Parathyroid adenoma (tissue), 2 donors: ENCODE measurements at regions not wholly inside any gene's neighbourhood (a gene's known extent, or its start where the extent isn't known, plus 50 kb on each side); places are given as distances from the start of the nearest gene placed in this dataset.

Source experiments
- H2AFZ ChIP-seq: fragments of 300-600 bp; sonication (generic); one replicate; pipeline ENCODE4 v1.7.0; 2017; ENCODE audit warnings: antibody characterized with exemption, mild to moderate bottlenecking
- H3K27ac ChIP-seq: fragments of 300-600 bp; sonication (generic); one replicate; pipeline ENCODE4 v1.7.0; 2017
- H3K27me3 ChIP-seq: fragments of 300-600 bp; sonication (generic); one replicate; pipeline ENCODE4 v1.7.0; 2017; ENCODE audit warnings: low read length; ENCODE audit not compliant: control insufficient read depth, insufficient read depth
- H3K36me3 ChIP-seq: fragments of 300-600 bp; sonication (generic); one replicate; pipeline ENCODE4 v1.7.0; 2017; ENCODE audit warnings: low read length; ENCODE audit not compliant: control insufficient read depth, insufficient read depth
- H3K4me1 ChIP-seq: fragments of 300-600 bp; sonication (generic); one replicate; pipeline ENCODE4 v1.7.0; 2017; ENCODE audit warnings: control low read depth
- H3K4me2 ChIP-seq: fragments of 300-600 bp; sonication (generic); one replicate; pipeline ENCODE4 v1.7.0; 2017; ENCODE audit warnings: low read length
- H3K4me3 ChIP-seq: fragments of 300-600 bp; sonication (generic); one replicate; pipeline ENCODE4 v1.7.0; 2017; ENCODE audit warnings: low read depth, low read length
- H3K79me2 ChIP-seq: fragments of 300-600 bp; sonication (generic); one replicate; pipeline ENCODE4 v1.7.0; 2017; ENCODE audit warnings: control low read depth
- H3K9ac ChIP-seq: fragments of 300-600 bp; sonication (generic); one replicate; pipeline ENCODE4 v1.7.0; 2017; ENCODE audit warnings: mild to moderate bottlenecking
- H3K9me3 ChIP-seq: fragments of 300-600 bp; sonication (generic); one replicate; pipeline ENCODE4 v1.7.0; 2017; ENCODE audit warnings: low read length; ENCODE audit not compliant: control insufficient read depth
- CTCF ChIP-seq: fragments of 300-600 bp; sonication (generic); IDR thresholded peaks from one replicate; pipeline ENCODE4 v1.7.0; 2017; ENCODE audit warnings: antibody characterized with exemption, mild to moderate bottlenecking
- donor health status: primary hyperparathyroidism.

GRCh38 chr18:54444319-54444914, 86.7 kb downstream of the C18orf54 start:
- no peaks in the 10 kb centered on the region for H3K36me3 ChIP-seq
- no peaks in the 10 kb centered on the region for H3K4me1 ChIP-seq
- no peaks in the 10 kb centered on the region for H3K79me2 ChIP-seq
- H3K9ac ChIP-seq, result no peak overlapping the region
- H3K27me3 ChIP-seq, result no peaks in the 10 kb centered on the region
- TF ChIP-seq CTCF, result peak; percentile 48
- H3K4me3 ChIP-seq, result no peak overlapping the region
- H3K9me3 ChIP-seq, result no peaks in the 10 kb centered on the region
- no peak overlapping the region for H3K4me2 ChIP-seq
- no peak overlapping the region for H3K27ac ChIP-seq
- H2AFZ ChIP-seq, result no peak overlapping the region

GRCh38 chr18:54453996-54454395, 96.3 kb downstream of the C18orf54 start:
- Histone ChIP-seq H2AFZ (no peak overlapping the region), H3K4me2 (no peak overlapping the region), H3K36me3 (no peaks in the 10 kb centered on the region), H3K4me3 (no peak overlapping the region), H3K27ac (no peak overlapping the region), H3K9ac (no peak overlapping the region), H3K9me3 (no peaks in the 10 kb centered on the region), H3K4me1 (no peaks in the 10 kb centered on the region), H3K79me2 (no peaks in the 10 kb centered on the region), H3K27me3 (no peaks in the 10 kb centered on the region)
- no peak for TF ChIP-seq CTCF

- no peak for TF ChIP-seq CTCF
- Histone ChIP-seq H3K79me2 (no peaks in the 10 kb centered on the region), H3K9me3 (no peaks in the 10 kb centered on the region), H2AFZ (no peak overlapping the region), H3K36me3 (no peaks in the 10 kb centered on the region), H3K4me3 (no peak overlapping the region), H3K27me3 (no peaks in the 10 kb centered on the region), H3K9ac (no peak overlapping the region), H3K27ac (no peak overlapping the region), H3K4me1 (no peaks in the 10 kb centered on the region), H3K4me2 (no peak overlapping the region)
These were observed 107.8 kb downstream of the C18orf54 start for GRCh38 chr18:54465502-54465901.

- no peak for TF ChIP-seq CTCF
- Histone ChIP-seq H3K27me3 (no peaks in the 10 kb centered on the region), H2AFZ (no peak overlapping the region), H3K9ac (no peak overlapping the region), H3K4me1 (no peaks in the 10 kb centered on the region), H3K4me3 (no peak overlapping the region), H3K27ac (no peak overlapping the region), H3K4me2 (no peak overlapping the region), H3K79me2 (no peaks in the 10 kb centered on the region), H3K9me3 (no peaks in the 10 kb centered on the region), H3K36me3 (no peaks in the 10 kb centered on the region)
These were observed 108.7 kb downstream of the C18orf54 start for GRCh38 chr18:54466248-54467005.

- H3K79me2 ChIP-seq, result no peaks in the 10 kb centered on the region
- H2AFZ ChIP-seq, result no peak overlapping the region
- no peak overlapping the region for H3K9ac ChIP-seq
- no peaks in the 10 kb centered on the region for H3K27me3 ChIP-seq
- H3K27ac ChIP-seq, result no peak overlapping the region
- no peak for TF ChIP-seq CTCF
- no peaks in the 10 kb centered on the region for H3K36me3 ChIP-seq
- peaks cover 3% of the 10 kb centered on the region for H3K9me3 ChIP-seq
- H3K4me2 ChIP-seq, result no peak overlapping the region
- no peak overlapping the region for H3K4me3 ChIP-seq
- no peaks in the 10 kb centered on the region for H3K4me1 ChIP-seq
These were observed 111.7 kb upstream of the DYNAP start for GRCh38 chr18:54479365-54479764.
